Stimulated activated CD4-positive, alpha-beta T cell treated with anti-CD3 and anti-CD28 coated beads, TNF-alpha, amount 100 ng/mL, for 24 hours (primary cell): ENCODE measurements at regions not wholly inside any gene's neighbourhood (a gene's known extent, or its start where the extent isn't known, plus 50 kb on each side); places are given as distances from the start of the nearest gene placed in this dataset.
"Not testable (repeated sequence)": the region's sequence is repeated elsewhere in the genome, so short reads cannot be mapped to it uniquely, and the experiment has no call there.

Experiments
- DNase-seq, 3 experiments: peaks; one replicate each; pipeline ENCODE4 v3.0.0-alpha.2; 2020; ENCODE audit warnings: low read depth in 3 of 3

- DNase-seq = no peak
These were observed 136.0 kb downstream of the LMLN start for GRCh38 chr3:198096015-198096414.

- DNase-seq = no peak
These were observed 137.0 kb downstream of the LMLN start for GRCh38 chr3:198097048-198097447.

GRCh38 chr3:198098661-198099081 lies 138.7 kb downstream of the LMLN start:
- not testable (repeated sequence) for DNase-seq

GRCh38 chr3:198103070-198103469 lies 143.1 kb downstream of the LMLN start:
- DNase-seq = not testable (repeated sequence)

GRCh38 chr3:198106265-198106664 lies 146.2 kb downstream of the LMLN start:
- DNase-seq = no peak

- DNase-seq = no peak
These were observed 148.1 kb downstream of the LMLN start for GRCh38 chr3:198107840-198108734.

- no peak for DNase-seq
These were observed 149.9 kb downstream of the LMLN start for GRCh38 chr3:198109883-198110282.

- no peak for DNase-seq
These were observed 152.0 kb downstream of the LMLN start for GRCh38 chr3:198112031-198112430.

GRCh38 chr3:198113206-198114053 lies 153.4 kb downstream of the LMLN start:
- DNase-seq = no peak

- not testable (repeated sequence) for DNase-seq
These were observed 154.5 kb downstream of the LMLN start for GRCh38 chr3:198114516-198114915.

- not testable (repeated sequence) for DNase-seq
These were observed 162.2 kb downstream of the LMLN start for GRCh38 chr3:198122184-198122583.

GRCh38 chr3:198137038-198137835 lies 177.2 kb downstream of the LMLN start:
- DNase-seq = not testable (repeated sequence)

GRCh38 chr3:198138205-198138604 lies 178.2 kb downstream of the LMLN start:
- DNase-seq = not testable (repeated sequence)

GRCh38 chr3:198139037-198139436 lies 179.0 kb downstream of the LMLN start:
- not testable (repeated sequence) for DNase-seq

- not testable (repeated sequence) for DNase-seq
These were observed 179.6 kb downstream of the LMLN start for GRCh38 chr3:198139513-198140167.

GRCh38 chr3:198143300-198144137 lies 183.5 kb downstream of the LMLN start:
- not testable (repeated sequence) for DNase-seq

GRCh38 chr3:198145231-198145784 lies 185.3 kb downstream of the LMLN start:
- not testable (repeated sequence) for DNase-seq

- not testable (repeated sequence) for DNase-seq
These were observed 186.1 kb downstream of the LMLN start for GRCh38 chr3:198146070-198146469.

- not testable (repeated sequence) for DNase-seq
These were observed 186.6 kb downstream of the LMLN start for GRCh38 chr3:198146559-198147164.
